ENCODE measurements at regions not wholly inside any gene's neighbourhood (a gene's known extent, or its start where the extent isn't known, plus 50 kb on each side); places are given as distances from the start of the nearest gene placed in this dataset.

DNA sequence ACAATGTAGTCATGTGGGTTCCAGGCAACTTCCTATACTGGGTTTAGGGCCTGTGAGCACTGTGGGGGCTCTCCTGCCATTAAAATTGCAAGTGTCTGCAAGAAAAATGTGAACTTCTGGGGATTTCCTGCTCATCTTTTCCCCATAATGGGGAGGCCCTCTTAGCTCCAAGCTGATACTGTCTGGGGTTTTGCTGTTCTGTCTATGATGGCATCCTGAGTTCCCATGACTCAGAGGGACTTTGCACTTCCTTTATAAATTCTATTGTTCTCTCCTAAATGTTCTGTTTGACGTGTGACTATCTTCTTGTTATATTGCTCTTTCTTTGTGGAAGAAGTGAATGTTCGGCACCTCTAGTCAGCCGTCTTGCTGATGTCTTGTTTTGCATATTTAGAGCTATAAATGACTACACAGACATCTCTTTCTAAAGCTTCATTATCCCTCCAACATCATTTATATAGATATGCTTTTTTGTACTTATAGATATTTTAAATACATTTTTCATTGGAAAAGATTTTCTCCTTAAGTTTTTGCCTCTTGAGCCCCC, 465.8 kb downstream of the NAF1 start (continued):
- TF ChIP-seq, protein P1, sequence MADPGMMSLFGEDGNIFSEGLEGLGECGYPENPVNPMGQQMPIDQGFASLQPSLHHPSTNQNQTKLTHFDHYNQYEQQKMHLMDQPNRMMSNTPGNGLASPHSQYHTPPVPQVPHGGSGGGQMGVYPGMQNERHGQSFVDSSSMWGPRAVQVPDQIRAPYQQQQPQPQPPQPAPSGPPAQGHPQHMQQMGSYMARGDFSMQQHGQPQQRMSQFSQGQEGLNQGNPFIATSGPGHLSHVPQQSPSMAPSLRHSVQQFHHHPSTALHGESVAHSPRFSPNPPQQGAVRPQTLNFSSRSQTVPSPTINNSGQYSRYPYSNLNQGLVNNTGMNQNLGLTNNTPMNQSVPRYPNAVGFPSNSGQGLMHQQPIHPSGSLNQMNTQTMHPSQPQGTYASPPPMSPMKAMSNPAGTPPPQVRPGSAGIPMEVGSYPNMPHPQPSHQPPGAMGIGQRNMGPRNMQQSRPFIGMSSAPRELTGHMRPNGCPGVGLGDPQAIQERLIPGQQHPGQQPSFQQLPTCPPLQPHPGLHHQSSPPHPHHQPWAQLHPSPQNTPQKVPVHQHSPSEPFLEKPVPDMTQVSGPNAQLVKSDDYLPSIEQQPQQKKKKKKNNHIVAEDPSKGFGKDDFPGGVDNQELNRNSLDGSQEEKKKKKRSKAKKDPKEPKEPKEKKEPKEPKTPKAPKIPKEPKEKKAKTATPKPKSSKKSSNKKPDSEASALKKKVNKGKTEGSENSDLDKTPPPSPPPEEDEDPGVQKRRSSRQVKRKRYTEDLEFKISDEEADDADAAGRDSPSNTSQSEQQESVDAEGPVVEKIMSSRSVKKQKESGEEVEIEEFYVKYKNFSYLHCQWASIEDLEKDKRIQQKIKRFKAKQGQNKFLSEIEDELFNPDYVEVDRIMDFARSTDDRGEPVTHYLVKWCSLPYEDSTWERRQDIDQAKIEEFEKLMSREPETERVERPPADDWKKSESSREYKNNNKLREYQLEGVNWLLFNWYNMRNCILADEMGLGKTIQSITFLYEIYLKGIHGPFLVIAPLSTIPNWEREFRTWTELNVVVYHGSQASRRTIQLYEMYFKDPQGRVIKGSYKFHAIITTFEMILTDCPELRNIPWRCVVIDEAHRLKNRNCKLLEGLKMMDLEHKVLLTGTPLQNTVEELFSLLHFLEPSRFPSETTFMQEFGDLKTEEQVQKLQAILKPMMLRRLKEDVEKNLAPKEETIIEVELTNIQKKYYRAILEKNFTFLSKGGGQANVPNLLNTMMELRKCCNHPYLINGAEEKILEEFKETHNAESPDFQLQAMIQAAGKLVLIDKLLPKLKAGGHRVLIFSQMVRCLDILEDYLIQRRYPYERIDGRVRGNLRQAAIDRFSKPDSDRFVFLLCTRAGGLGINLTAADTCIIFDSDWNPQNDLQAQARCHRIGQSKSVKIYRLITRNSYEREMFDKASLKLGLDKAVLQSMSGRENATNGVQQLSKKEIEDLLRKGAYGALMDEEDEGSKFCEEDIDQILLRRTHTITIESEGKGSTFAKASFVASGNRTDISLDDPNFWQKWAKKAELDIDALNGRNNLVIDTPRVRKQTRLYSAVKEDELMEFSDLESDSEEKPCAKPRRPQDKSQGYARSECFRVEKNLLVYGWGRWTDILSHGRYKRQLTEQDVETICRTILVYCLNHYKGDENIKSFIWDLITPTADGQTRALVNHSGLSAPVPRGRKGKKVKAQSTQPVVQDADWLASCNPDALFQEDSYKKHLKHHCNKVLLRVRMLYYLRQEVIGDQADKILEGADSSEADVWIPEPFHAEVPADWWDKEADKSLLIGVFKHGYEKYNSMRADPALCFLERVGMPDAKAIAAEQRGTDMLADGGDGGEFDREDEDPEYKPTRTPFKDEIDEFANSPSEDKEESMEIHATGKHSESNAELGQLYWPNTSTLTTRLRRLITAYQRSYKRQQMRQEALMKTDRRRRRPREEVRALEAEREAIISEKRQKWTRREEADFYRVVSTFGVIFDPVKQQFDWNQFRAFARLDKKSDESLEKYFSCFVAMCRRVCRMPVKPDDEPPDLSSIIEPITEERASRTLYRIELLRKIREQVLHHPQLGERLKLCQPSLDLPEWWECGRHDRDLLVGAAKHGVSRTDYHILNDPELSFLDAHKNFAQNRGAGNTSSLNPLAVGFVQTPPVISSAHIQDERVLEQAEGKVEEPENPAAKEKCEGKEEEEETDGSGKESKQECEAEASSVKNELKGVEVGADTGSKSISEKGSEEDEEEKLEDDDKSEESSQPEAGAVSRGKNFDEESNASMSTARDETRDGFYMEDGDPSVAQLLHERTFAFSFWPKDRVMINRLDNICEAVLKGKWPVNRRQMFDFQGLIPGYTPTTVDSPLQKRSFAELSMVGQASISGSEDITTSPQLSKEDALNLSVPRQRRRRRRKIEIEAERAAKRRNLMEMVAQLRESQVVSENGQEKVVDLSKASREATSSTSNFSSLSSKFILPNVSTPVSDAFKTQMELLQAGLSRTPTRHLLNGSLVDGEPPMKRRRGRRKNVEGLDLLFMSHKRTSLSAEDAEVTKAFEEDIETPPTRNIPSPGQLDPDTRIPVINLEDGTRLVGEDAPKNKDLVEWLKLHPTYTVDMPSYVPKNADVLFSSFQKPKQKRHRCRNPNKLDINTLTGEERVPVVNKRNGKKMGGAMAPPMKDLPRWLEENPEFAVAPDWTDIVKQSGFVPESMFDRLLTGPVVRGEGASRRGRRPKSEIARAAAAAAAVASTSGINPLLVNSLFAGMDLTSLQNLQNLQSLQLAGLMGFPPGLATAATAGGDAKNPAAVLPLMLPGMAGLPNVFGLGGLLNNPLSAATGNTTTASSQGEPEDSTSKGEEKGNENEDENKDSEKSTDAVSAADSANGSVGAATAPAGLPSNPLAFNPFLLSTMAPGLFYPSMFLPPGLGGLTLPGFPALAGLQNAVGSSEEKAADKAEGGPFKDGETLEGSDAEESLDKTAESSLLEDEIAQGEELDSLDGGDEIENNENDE (IDR thresholded peaks at IDR 0.05; ENCODE audit: insufficient replicate concordance, low read length) = no peak
- TF ChIP-seq CHD2 (IDR thresholded peaks at IDR 0.05; ENCODE audit: low read length) = no peak
- TF ChIP-seq SAP30 (IDR thresholded peaks at IDR 0.05; ENCODE audit: insufficient read depth, insufficient replicate concordance, low read length) = no peak

Measured in H1 (cell line).